Right ventricle myocardium superior (tissue), 1 donor: ENCODE measurements at regions not wholly inside any gene's neighbourhood (a gene's known extent, or its start where the extent isn't known, plus 50 kb on each side); places are given as distances from the start of the nearest gene placed in this dataset.

ENCODE experiments used
- ATAC-seq: fragments of 200-7000 bp; cut with Tn5 transposase; one replicate; pipeline ENCODE4 v1.9.1; 2020; ENCODE audit warnings: mild to moderate bottlenecking; ENCODE audit not compliant: poor library complexity
- DNase-seq: peaks from one replicate; pipeline ENCODE4 v3.0.0-alpha.2; 2020
- intact Hi-C: fragments of 100-400 bp; cut with DNase I; formaldehyde crosslinking; loops from one replicate; pipeline ENCODE4 v1.11.2; 2022
- donor health status: DM: no; HTN: yes; CAD: no; lungs with severe emphysema.

GRCh38 chr16:6611535-6611934, 721.1 kb upstream of the RBFOX1 start:
- ATAC-seq = no peak
- intact Hi-C loops = no loop called here
- no peak for DNase-seq

GRCh38 chr16:6605490-6605889, 727.2 kb upstream of the RBFOX1 start:
- intact Hi-C loops = no loop called here
- no peak for ATAC-seq
- no peak for DNase-seq

- intact Hi-C loops = no loop called here
- no peak for DNase-seq
- ATAC-seq = no peak
Observed at GRCh38 chr16:6603780-6604325, 728.8 kb upstream of the RBFOX1 start.

GRCh38 chr16:6602405-6602804, 730.2 kb upstream of the RBFOX1 start:
- ATAC-seq (no peak), DNase-seq (no peak)
- intact Hi-C loops = no loop called here

GRCh38 chr16:6600167-6600566, 732.5 kb upstream of the RBFOX1 start:
- DNase-seq (no peak), ATAC-seq (no peak)
- intact Hi-C loops = no loop called here

- no peak for DNase-seq
- intact Hi-C loops = no loop called here
- no peak for ATAC-seq
Observed at GRCh38 chr16:6593799-6594198, 738.8 kb upstream of the RBFOX1 start.

- intact Hi-C loops = no loop called here
Observed at GRCh38 chr16:6576606-6577005, 756.0 kb upstream of the RBFOX1 start.

GRCh38 chr16:6576113-6576512, 756.5 kb upstream of the RBFOX1 start:
- DNase-seq = no peak
- intact Hi-C loops = no loop called here
- ATAC-seq = no peak

More at GRCh38 chr16:6576606-6577005, 756.0 kb upstream of the RBFOX1 start:
- no peak for DNase-seq
- no peak for ATAC-seq

- DNase-seq (no peak), ATAC-seq (no peak)
- intact Hi-C loops = no loop called here
Observed at GRCh38 chr16:6574146-6574545, 758.5 kb upstream of the RBFOX1 start.

- DNase-seq (no peak), ATAC-seq (no peak)
- intact Hi-C loops = no loop called here
Observed at GRCh38 chr16:6573577-6573976, 759.1 kb upstream of the RBFOX1 start.

GRCh38 chr16:6571044-6571443, 761.6 kb upstream of the RBFOX1 start:
- DNase-seq (no peak), ATAC-seq (no peak)
- intact Hi-C loops = no loop called here

- intact Hi-C loops = no loop called here
- DNase-seq (no peak), ATAC-seq (no peak)
Observed at GRCh38 chr16:6570530-6570929, 762.1 kb upstream of the RBFOX1 start.

- intact Hi-C loops = no loop called here
- ATAC-seq = no peak
- no peak for DNase-seq
Observed at GRCh38 chr16:6562986-6563385, 769.7 kb upstream of the RBFOX1 start.

- ATAC-seq (no peak), DNase-seq (no peak)
- intact Hi-C loops = no loop called here
Observed at GRCh38 chr16:6560306-6561100, 772.1 kb upstream of the RBFOX1 start.

- no peak for DNase-seq
- ATAC-seq = no peak
- intact Hi-C loops = no loop called here
Observed at GRCh38 chr16:6558661-6559060, 774.0 kb upstream of the RBFOX1 start.

- no peak for ATAC-seq
- intact Hi-C loops = no loop called here
- no peak for DNase-seq
Observed at GRCh38 chr16:6558126-6558525, 774.5 kb upstream of the RBFOX1 start.

- intact Hi-C loops = no loop called here
- ATAC-seq (no peak), DNase-seq (no peak)
Observed at GRCh38 chr16:6557353-6558023, 775.2 kb upstream of the RBFOX1 start.

GRCh38 chr16:6549415-6549814, 783.2 kb upstream of the RBFOX1 start:
- ATAC-seq (no peak), DNase-seq (no peak)
- intact Hi-C loops = no loop called here

- no peak for DNase-seq
- no peak for ATAC-seq
- intact Hi-C loops = no loop called here
Observed at GRCh38 chr16:6548507-6548906, 784.1 kb upstream of the RBFOX1 start.

- DNase-seq (no peak), ATAC-seq (no peak)
- intact Hi-C loops = no loop called here
Observed at GRCh38 chr16:6547131-6547530, 785.5 kb upstream of the RBFOX1 start.
